H9 (cell line): ENCODE measurements at regions not wholly inside any gene's neighbourhood (a gene's known extent, or its start where the extent isn't known, plus 50 kb on each side); places are given as distances from the start of the nearest gene placed in this dataset.

Experiments
- DNase-seq: peaks from one replicate; pipeline ENCODE4 v3.0.0-alpha.2; 2017
- H2AFZ ChIP-seq: one replicate; pipeline ENCODE4 v1.6.1; 2013; ENCODE audit warnings: mild to moderate bottlenecking, low read length, control low read depth, moderate library complexity
- H2AK5ac ChIP-seq: 2 replicates; pipeline ENCODE4 v1.6.1; 2013; ENCODE audit warnings: low read length, control low read depth, mixed read lengths; ENCODE audit not compliant: insufficient read length
- H2BK120ac ChIP-seq: one replicate; pipeline ENCODE4 v1.6.1; 2013; ENCODE audit warnings: low read depth, mild to moderate bottlenecking, low read length, control low read depth, inconsistent platforms; ENCODE audit not compliant: poor library complexity, severe bottlenecking
- H2BK12ac ChIP-seq: 2 replicates; pipeline ENCODE4 v1.6.1; 2013; ENCODE audit warnings: low read length, control low read depth, mixed read lengths, low read depth; ENCODE audit not compliant: insufficient read length
- H2BK15ac ChIP-seq: 2 replicates; pipeline ENCODE4 v1.6.1; 2013; ENCODE audit warnings: low read depth, low read length, control low read depth
- H2BK20ac ChIP-seq: one replicate; pipeline ENCODE4 v1.6.1; 2013; ENCODE audit warnings: low read depth, mild to moderate bottlenecking, low read length, control low read depth, inconsistent platforms; ENCODE audit not compliant: poor library complexity, severe bottlenecking
- H2BK5ac ChIP-seq: 2 replicates; pipeline ENCODE4 v1.6.1; 2013; ENCODE audit warnings: low read length, control low read depth, mixed read lengths; ENCODE audit not compliant: insufficient read length
- H3K14ac ChIP-seq: 2 replicates; pipeline ENCODE4 v1.6.1; 2013; ENCODE audit warnings: low read length, control low read depth; ENCODE audit not compliant: insufficient read depth
- H3K18ac ChIP-seq: 2 replicates; pipeline ENCODE4 v1.6.1; 2013; ENCODE audit warnings: low read depth, mild to moderate bottlenecking, mixed read lengths, low read length, control low read depth; ENCODE audit not compliant: insufficient read length
- H3K23ac ChIP-seq: 2 replicates; pipeline ENCODE4 v1.6.1; 2013; ENCODE audit warnings: low read length, control low read depth, mixed read lengths, low read depth; ENCODE audit not compliant: insufficient read length
- H3K23me2 ChIP-seq: 2 replicates; pipeline ENCODE4 v1.6.1; 2013; ENCODE audit warnings: low read depth, mild to moderate bottlenecking, mixed read lengths, low read length, control low read depth; ENCODE audit not compliant: insufficient read length, poor library complexity, severe bottlenecking
- H3K27ac ChIP-seq: 2 replicates; pipeline ENCODE4 v1.5.1; 2013; ENCODE audit warnings: low read length, control low read depth, mixed read lengths, low read depth; ENCODE audit not compliant: insufficient read length
- H3K27me3 ChIP-seq: 2 replicates; pipeline ENCODE4 v1.6.1; 2013; ENCODE audit warnings: low read length, control low read depth, inconsistent platforms; ENCODE audit not compliant: insufficient read depth
- H3K4ac ChIP-seq: 2 replicates; pipeline ENCODE4 v1.6.1; 2013; ENCODE audit warnings: low read depth, mild to moderate bottlenecking, control low read depth, inconsistent platforms, low read length, moderate library complexity
- H3K4me1 ChIP-seq: 2 replicates; pipeline ENCODE4 v1.6.1; 2013; ENCODE audit warnings: low read length, control low read depth, inconsistent platforms; ENCODE audit not compliant: insufficient read depth
- H3K4me2 ChIP-seq: 2 replicates; pipeline ENCODE4 v1.6.1; 2013; ENCODE audit warnings: low read length, control low read depth, mixed read lengths; ENCODE audit not compliant: insufficient read length, insufficient read depth
- H3K56ac ChIP-seq: 2 replicates; pipeline ENCODE4 v1.6.1; 2013; ENCODE audit warnings: low read depth, mild to moderate bottlenecking, mixed read lengths, low read length, control low read depth; ENCODE audit not compliant: insufficient read length
- H3K79me1 ChIP-seq: 2 replicates; pipeline ENCODE4 v1.6.1; 2013; ENCODE audit warnings: low read depth, mild to moderate bottlenecking, moderate library complexity, low read length, control low read depth, inconsistent platforms; ENCODE audit not compliant: insufficient read depth, poor library complexity, severe bottlenecking
- H3K79me2 ChIP-seq: 2 replicates; pipeline ENCODE4 v1.6.1; 2013; ENCODE audit warnings: low read length, control low read depth, inconsistent platforms; ENCODE audit not compliant: insufficient read depth
- H3K9ac ChIP-seq: 2 replicates; pipeline ENCODE4 v1.6.1; 2013; ENCODE audit warnings: low read length, control low read depth, mixed read lengths; ENCODE audit not compliant: insufficient read length; ENCODE audit errors: extremely low read depth
- H3K9me3 ChIP-seq: one replicate; pipeline ENCODE4 v1.6.1; 2013; ENCODE audit warnings: low read depth, low read length, inconsistent platforms; ENCODE audit not compliant: control insufficient read depth
- H3T11ph ChIP-seq: one replicate; pipeline ENCODE4 v1.6.1; 2013; ENCODE audit warnings: mild to moderate bottlenecking, low read length, control low read depth, inconsistent platforms
- H4K20me1 ChIP-seq: one replicate; pipeline ENCODE4 v1.6.1; 2013; ENCODE audit not compliant: control insufficient read depth, insufficient read length, insufficient read depth
- H4K5ac ChIP-seq: 2 replicates; pipeline ENCODE4 v1.6.1; 2013; ENCODE audit warnings: low read depth, mild to moderate bottlenecking, mixed read lengths, low read length, control low read depth; ENCODE audit not compliant: insufficient read length
- H4K8ac ChIP-seq: replicated peaks from 2 replicates; pipeline ENCODE4 v1.6.1; 2013; ENCODE audit warnings: low read length, control low read depth, mixed read lengths, low read depth; ENCODE audit not compliant: insufficient read length
- H4K91ac ChIP-seq: 2 replicates; pipeline ENCODE4 v1.6.1; 2013; ENCODE audit warnings: low read depth, mild to moderate bottlenecking, moderate library complexity, mixed read lengths, low read length, control low read depth; ENCODE audit not compliant: insufficient read length
- H3K27ac Mint-ChIP-seq, 3 experiments: 2 replicates in 2 of 3; 3 replicates in 1 of 3; pipeline ENCODE4 v1.8.0; 2020 to 2021; ENCODE audit warnings: mixed read lengths in 3 of 3, mild to moderate bottlenecking in 1 of 3, moderate library complexity in 1 of 3
- H3K27me3 Mint-ChIP-seq: 2 replicates; pipeline ENCODE4 v1.8.0; 2021; ENCODE audit warnings: low read depth, mild to moderate bottlenecking, moderate library complexity, mixed read lengths
- H3K36me3 Mint-ChIP-seq, 3 experiments: 2 replicates in 2 of 3; 3 replicates in 1 of 3; pipeline ENCODE4 v1.8.0; 2020 to 2021; ENCODE audit warnings: low read depth in 3 of 3, mixed read lengths in 3 of 3; ENCODE audit not compliant: insufficient read depth in 1 of 3
- H3K4me1 Mint-ChIP-seq, 2 experiments: 2 replicates each; pipeline ENCODE4 v1.8.0; 2020; ENCODE audit warnings: mixed read lengths in 2 of 2
- H3K4me3 Mint-ChIP-seq, 2 experiments: 2 replicates in 1 of 2; 3 replicates in 1 of 2; pipeline ENCODE4 v1.8.0; 2020 to 2021; ENCODE audit warnings: mild to moderate bottlenecking in 2 of 2, mixed read lengths in 2 of 2, moderate library complexity in 1 of 2
- H3K9me3 Mint-ChIP-seq, 2 experiments: 2 replicates in 1 of 2; 3 replicates in 1 of 2; pipeline ENCODE4 v1.8.0; 2020; ENCODE audit warnings: mild to moderate bottlenecking in 2 of 2, mixed read lengths in 2 of 2, moderate library complexity in 1 of 2
- WGBS: extraction: QIAGEN DNeasy Blood & Tissue Kit; methylation state at CpG from one replicate; pipeline ENCODE4 v1.1.7; 2013; ENCODE audit warnings: missing lambda C conversion rate, low lambda C conversion rate, mixed read lengths; ENCODE audit not compliant: insufficient read length; ENCODE audit errors: extremely low coverage; 5-methylcytosine and 5-hydroxymethylcytosine counted together
- TF ChIP-seq, protein P1 (sequence below): fragments of 200-600 bp; sonication (generic); conservative IDR thresholded peaks from 3 replicates; pipeline ENCODE4 v1.8.0; 2021; ENCODE audit warnings: antibody characterized with exemption, mild to moderate bottlenecking

DNA sequence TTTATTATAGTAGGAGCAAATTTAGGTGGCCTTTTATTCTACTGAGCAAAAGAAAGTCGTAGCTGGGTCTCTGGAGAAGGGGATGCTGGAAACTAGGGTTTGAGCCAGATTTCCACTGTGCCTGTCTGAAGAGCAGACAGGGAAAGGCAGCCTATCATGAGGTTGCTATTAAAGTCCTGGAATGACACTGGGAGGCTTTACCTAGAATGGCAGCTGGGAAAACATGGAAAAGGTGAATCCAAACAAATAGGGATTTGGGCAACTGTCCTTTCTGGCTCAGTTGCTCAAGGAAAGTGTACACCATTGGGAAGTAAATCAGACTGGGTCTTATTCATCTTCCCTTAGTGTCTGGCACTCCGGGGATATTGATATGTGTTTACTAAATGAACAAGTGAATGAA lies 154.6 kb downstream of the MTX2 start:
- Histone ChIP-seq H3K23me2 (no peaks in the 10 kb centered on the region), H3K27me3 (no peaks in the 10 kb centered on the region), H4K8ac (no peak overlapping the region), H2BK12ac (no peak overlapping the region), H2AK5ac (no peak overlapping the region), H3K9ac (no peak overlapping the region), H2BK15ac (no peak overlapping the region), H2BK20ac (no peak overlapping the region), H2AFZ (no peak overlapping the region), H3K9me3 (no peaks in the 10 kb centered on the region), H3K4ac (no peak overlapping the region), H3K4me2 (no peak overlapping the region), H3K14ac (no peak overlapping the region), H3K18ac (no peak overlapping the region), H3K79me1 (no peaks in the 10 kb centered on the region), H3K27ac (no peak overlapping the region), H2BK120ac (no peak overlapping the region), H4K91ac (no peak overlapping the region), H3T11ph (no peak overlapping the region), H3K4me1 (no peaks in the 10 kb centered on the region; the same call in 1 of the 2 replicates), H3K56ac (no peak overlapping the region), H2BK5ac (no peak overlapping the region), H4K20me1 (no peaks in the 10 kb centered on the region), H3K23ac (no peak overlapping the region), H4K5ac (no peak overlapping the region), H3K79me2 (no peaks in the 10 kb centered on the region)
- H3K27ac Mint-ChIP-seq, result no peak overlapping the region
- TF ChIP-seq, protein P1, sequence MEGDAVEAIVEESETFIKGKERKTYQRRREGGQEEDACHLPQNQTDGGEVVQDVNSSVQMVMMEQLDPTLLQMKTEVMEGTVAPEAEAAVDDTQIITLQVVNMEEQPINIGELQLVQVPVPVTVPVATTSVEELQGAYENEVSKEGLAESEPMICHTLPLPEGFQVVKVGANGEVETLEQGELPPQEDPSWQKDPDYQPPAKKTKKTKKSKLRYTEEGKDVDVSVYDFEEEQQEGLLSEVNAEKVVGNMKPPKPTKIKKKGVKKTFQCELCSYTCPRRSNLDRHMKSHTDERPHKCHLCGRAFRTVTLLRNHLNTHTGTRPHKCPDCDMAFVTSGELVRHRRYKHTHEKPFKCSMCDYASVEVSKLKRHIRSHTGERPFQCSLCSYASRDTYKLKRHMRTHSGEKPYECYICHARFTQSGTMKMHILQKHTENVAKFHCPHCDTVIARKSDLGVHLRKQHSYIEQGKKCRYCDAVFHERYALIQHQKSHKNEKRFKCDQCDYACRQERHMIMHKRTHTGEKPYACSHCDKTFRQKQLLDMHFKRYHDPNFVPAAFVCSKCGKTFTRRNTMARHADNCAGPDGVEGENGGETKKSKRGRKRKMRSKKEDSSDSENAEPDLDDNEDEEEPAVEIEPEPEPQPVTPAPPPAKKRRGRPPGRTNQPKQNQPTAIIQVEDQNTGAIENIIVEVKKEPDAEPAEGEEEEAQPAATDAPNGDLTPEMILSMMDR, result no peak
- DNase-seq, result no peak
- peaks cover 35 to 36% of the 10 kb centered on the region in 2 experiments for H3K4me1 Mint-ChIP-seq
- peaks cover 0 to 4% (median 3%) of the 10 kb centered on the region in 3 experiments; a peak in 4 of 7 replicates for H3K36me3 Mint-ChIP-seq
- no peaks in the 10 kb centered on the region; the same call in 1 of the 2 replicates for H3K27me3 Mint-ChIP-seq
- H3K9me3 Mint-ChIP-seq, result 0 out of 5 replicates have a peak, but pooled peaks cover 0 to 2% of the 10 kb centered on the region in 2 experiments
- WGBS, result no CpG with 5 or more reads among the region's 2 CpGs
- H3K4me3 Mint-ChIP-seq, result no peak overlapping the region
